Activated gamma-delta T cell (primary cell): ENCODE measurements at regions not wholly inside any gene's neighbourhood (a gene's known extent, or its start where the extent isn't known, plus 50 kb on each side); places are given as distances from the start of the nearest gene placed in this dataset.

Experiments
- DNase-seq: peaks from one replicate; lab custom pipeline; 2025; lab: John Stamatoyannopoulos, UW

GRCh38 chr3:10555263-10555662 is 49.9 kb upstream of the ATP2B2 start:
- DNase-seq, result no peak

DNA sequence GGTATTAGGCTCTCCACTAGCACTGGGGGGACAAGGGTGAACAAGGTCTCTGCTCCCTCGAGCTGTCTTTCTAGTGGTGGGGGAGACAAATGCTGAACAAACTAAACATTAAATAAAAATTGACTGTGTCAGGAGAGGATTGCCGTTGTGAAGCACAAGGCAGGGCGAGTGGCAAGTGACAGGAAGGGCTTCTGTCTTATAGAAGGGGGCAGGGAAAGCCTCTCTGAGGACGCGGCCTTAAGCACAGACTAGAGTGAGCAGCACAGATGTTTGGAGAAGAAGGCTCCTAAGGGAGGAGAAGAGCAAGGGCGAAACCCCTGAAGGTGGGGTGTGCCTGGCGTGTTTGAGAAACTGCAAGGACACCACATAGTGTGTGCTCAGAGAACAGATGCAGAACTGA is 50.9 kb upstream of the ATP2B2 start:
- no peak for DNase-seq

- no peak for DNase-seq
Measured at GRCh38 chr3:10557250-10557649, 51.9 kb upstream of the ATP2B2 start.

- DNase-seq, result no peak
Measured at GRCh38 chr3:10557781-10558373, 52.5 kb upstream of the ATP2B2 start.

DNA sequence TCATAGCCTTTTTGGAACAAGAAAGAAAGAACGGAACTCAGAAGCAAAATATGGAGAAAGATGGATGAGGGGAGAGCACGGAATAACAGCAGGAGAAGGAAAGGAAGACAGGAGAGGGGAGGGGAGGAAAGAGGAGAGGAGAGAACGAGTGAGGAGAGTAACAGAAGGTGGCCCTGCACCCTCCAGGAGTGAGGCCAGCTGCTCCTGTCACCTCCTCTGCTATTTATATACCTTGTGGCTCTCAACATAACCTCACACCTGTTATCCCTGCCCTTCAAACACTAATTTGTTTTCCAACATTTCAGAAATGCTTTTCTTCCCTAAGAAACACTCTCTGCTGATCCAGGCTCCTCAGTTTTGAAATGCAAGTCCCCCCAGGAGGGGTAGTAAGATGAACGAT is 53.4 kb upstream of the ATP2B2 start:
- DNase-seq, result no peak

- no peak for DNase-seq
Measured at GRCh38 chr3:10560060-10560861, 54.9 kb upstream of the ATP2B2 start.

DNA sequence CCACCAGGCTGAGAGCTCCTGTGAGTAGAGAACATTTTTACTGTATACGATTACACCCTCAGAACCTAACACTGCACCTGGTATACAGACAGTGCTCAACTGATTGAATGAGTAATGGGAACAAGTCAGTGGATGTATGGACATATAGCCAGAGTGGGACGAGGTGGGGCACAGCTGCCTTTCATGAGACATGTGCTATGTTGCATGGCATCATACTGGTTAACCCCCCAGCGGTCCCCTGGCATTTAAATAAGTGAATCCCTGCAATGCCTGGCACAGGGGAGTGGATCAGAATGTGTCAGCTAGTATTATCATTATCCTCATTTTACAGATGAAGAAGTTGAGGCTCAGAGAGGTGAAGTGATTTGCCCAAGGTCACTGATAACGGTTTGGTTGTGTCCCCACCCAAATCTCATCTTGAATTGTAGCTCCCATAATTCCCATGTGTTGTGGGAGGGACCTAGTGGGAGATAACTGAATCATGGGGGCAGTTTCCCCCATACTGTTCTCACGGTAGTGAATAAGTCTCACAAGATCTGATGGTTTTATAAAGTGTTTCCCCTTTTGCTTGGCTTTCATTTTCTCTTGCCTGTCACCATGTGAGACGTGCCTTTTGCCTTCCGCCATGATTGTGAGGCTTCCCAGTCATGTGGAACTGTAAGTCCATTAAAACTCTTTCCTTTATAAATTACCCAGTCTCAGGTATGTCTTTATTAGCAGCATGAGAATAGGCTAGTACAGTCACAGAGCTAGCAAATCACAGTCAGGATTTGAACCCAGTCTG is 56.0 kb upstream of the ATP2B2 start:
- no peak for DNase-seq

GRCh38 chr3:10561946-10562560 is 56.7 kb upstream of the ATP2B2 start:
- no peak for DNase-seq

DNA sequence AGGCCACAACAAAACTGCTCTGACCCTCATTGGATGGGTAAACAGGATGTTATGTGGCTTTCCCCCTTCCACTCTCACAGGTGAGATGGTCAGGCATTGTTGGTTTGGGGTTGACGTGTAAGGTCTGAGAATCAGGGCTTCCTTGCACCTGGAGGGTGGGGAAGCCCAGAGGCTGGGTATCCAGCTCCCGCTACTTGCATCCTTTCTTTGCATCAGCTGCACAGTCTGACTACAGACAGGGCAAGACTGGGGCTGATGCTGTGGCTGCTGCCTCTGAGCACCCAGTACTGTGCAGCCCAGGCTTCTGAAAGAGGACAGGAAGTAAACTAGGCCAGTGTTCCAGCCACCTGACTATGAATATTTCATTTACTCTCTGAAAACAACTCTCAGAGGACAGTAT is 58.0 kb upstream of the ATP2B2 start:
- DNase-seq, result no peak

- no peak for DNase-seq
Measured at GRCh38 chr3:10565814-10566213, 60.4 kb upstream of the ATP2B2 start.

DNA sequence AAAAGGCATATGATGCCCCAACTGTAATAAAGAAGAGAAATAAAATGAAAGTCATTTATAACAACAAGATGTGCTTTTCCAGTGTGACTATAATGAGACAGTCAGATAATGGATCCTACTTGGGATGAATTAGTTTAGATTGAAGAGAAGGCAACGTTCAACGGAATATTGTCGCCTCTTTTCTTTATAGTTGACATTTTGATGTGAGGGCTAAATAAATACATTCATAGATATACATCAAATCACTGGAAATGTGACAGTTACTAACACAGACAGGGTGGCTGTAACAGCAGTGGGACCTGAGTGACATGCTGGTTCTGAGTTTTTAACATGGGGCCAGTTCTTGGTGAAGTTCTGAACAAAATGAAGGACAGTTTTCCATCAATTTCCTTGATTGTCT is 61.1 kb upstream of the ATP2B2 start:
- no peak for DNase-seq

GRCh38 chr3:10568549-10568948 is 63.2 kb upstream of the ATP2B2 start:
- DNase-seq, result no peak

GRCh38 chr3:10570196-10570946 is 65.0 kb upstream of the ATP2B2 start:
- DNase-seq, result no peak

DNA sequence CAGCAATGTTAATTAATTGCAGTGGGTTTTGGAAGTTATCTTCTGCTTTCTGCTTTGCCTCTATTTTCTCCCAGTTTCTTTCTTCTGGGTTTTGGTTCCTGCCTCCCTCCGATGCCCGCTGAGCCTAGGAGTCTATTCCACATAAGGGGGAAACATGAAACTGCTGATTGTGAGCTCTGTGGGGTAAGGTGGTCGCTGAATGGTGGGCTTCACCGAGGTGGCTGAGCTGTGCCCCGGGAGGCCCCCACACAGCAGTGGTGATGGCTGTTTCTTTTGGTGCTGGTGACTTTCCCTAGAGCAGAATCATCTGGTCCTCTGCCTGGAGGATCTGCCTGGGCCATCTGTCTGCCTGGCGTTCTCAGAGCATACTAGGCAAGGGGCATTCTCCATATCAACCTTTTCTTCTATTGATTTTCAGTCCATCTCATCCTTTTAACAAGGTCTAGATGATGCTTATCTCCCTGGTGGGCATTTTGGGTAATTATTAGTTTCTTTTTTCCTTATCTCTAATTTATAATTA is 68.8 kb upstream of the ATP2B2 start:
- DNase-seq, result no peak

DNA sequence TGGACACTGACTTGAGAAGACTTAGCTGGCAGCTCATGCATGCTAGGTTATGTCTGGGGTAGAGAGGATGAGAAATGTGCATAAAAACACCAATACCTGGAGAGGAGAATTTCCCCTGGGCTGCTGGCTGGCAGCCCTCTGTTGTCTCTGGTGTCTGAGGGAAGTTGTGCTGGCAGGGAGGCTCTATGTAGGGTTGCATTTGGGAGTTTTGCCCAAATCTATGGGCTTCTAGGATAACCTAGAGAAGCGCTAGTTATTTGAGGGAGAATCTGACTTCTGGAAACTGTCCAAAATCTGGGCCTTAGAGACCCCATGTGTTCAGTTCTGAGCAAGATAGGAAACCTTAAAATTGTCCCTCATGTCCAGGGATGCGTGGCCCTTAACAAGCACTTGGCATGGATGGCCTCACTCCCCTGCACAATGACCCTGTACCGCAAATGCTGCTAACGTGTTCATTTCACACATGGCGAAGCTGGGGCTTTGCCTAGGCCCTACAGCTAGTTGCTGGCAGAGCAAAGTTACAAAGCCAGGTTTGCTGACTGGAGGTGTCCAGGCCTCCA is 70.3 kb upstream of the ATP2B2 start:
- no peak for DNase-seq

DNA sequence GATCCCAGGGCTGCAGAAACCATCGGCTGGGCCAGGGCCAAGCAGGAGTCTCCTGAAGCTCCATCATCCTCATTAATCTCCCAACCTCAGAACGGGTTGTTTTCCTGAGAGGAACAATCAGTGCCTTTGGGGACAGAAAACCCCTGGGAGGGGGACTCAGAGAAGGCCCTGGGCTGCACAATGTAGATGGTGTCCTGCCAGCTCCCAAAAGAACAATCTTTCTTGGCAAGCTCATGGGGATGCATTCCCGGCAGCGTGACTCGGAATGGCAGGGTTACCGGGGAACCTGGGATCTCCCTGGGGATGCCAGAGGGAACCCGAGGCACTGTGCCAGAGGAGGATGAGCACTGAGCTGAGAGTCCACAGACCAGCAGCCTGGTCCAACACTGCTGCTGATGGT is 72.1 kb upstream of the ATP2B2 start:
- no peak for DNase-seq

DNA sequence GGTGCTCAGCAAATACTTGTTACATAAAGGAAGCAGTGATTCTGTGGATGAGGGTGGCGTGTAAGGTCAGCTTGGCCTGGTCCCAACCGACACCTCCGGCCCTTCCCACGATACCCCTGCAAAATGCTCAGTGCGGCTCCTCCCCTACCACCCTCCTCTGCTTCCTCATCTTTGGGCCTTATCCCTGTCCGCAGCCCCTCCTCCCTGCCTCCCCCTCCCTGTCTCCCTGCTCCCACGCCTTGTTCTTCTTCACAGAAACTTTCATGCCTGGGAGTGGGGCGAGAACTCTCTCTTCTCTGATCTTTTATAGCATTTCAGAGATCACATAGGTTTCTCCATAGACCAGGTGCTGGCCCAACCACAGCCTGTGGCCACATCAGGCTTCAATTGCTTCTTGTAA is 75.0 kb upstream of the ATP2B2 start:
- no peak for DNase-seq

GRCh38 chr3:10581251-10581650 is 75.9 kb upstream of the ATP2B2 start:
- DNase-seq, result no peak

DNA sequence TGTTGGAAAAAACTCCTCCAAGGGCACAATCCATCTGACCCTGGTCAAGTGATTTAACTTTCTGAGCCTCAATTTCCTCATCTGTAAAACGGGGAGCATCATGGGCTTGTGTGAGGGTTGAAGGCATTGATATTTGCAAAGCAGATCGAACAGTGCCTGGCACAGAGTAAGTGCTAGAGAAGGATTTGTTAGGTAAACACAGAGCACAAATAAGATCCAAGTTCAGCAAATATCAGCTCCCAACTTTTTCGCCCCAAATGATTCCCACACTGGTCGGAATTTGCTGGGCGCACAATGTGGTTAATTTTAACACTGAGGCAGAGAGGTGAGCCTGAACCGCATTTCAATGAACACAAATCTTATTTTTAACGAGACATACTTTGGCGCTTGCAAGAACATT is 76.3 kb upstream of the ATP2B2 start:
- DNase-seq, result no peak

- no peak for DNase-seq
Measured at GRCh38 chr3:10582733-10583132, 77.3 kb upstream of the ATP2B2 start.
